Astrocyte of the spinal cord (primary cell): ENCODE measurements at regions not wholly inside any gene's neighbourhood (a gene's known extent, or its start where the extent isn't known, plus 50 kb on each side); places are given as distances from the start of the nearest gene placed in this dataset.

ENCODE experiments used
- DNase-seq: peaks from one replicate; pipeline ENCODE4 v3.0.0; 2011; ENCODE audit warnings: low read depth, low spot score
- H3K4me3 ChIP-seq: 2 replicates; pipeline ENCODE4 v1.5.1; 2011; ENCODE audit warnings: low read depth, mild to moderate bottlenecking, low read length, moderate library complexity
- in situ Hi-C: cut with HindIII; loops from 2 replicates; pipeline ENCODE4 v1.10.0; 2017; ENCODE audit warnings: low sequenced_read_pairs
- TF ChIP-seq, protein P1 (sequence below): IDR thresholded peaks from 2 replicates; pipeline ENCODE4 v1.5.1; 2012; ENCODE audit warnings: low read depth, mild to moderate bottlenecking, low read length, inconsistent platforms

DNA sequence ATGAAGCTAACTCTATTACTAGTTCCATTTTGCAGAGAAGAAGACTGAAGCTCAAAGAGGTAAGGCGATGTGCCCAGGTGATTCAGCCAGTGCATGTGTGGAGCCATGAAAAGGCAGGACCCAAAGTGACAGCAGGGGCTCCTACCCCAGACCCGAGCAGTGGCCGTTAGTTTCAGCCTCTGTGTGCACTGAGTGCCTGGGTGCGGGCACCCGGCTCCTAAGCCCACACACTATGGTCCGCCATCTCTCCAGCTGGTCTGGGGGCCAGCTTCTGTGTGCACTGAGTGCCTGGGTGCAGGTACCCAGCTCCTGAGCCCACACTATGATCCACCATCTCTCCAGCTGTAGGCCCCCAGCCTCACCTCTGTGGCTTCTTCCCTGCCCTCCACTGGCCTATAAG is 123.5 kb upstream of the CST7 start:
- TF ChIP-seq, protein P1, sequence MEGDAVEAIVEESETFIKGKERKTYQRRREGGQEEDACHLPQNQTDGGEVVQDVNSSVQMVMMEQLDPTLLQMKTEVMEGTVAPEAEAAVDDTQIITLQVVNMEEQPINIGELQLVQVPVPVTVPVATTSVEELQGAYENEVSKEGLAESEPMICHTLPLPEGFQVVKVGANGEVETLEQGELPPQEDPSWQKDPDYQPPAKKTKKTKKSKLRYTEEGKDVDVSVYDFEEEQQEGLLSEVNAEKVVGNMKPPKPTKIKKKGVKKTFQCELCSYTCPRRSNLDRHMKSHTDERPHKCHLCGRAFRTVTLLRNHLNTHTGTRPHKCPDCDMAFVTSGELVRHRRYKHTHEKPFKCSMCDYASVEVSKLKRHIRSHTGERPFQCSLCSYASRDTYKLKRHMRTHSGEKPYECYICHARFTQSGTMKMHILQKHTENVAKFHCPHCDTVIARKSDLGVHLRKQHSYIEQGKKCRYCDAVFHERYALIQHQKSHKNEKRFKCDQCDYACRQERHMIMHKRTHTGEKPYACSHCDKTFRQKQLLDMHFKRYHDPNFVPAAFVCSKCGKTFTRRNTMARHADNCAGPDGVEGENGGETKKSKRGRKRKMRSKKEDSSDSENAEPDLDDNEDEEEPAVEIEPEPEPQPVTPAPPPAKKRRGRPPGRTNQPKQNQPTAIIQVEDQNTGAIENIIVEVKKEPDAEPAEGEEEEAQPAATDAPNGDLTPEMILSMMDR, result no peak
- no peak for DNase-seq
- in situ Hi-C loops, result no loop called here
- no peak overlapping the region for H3K4me3 ChIP-seq

DNA sequence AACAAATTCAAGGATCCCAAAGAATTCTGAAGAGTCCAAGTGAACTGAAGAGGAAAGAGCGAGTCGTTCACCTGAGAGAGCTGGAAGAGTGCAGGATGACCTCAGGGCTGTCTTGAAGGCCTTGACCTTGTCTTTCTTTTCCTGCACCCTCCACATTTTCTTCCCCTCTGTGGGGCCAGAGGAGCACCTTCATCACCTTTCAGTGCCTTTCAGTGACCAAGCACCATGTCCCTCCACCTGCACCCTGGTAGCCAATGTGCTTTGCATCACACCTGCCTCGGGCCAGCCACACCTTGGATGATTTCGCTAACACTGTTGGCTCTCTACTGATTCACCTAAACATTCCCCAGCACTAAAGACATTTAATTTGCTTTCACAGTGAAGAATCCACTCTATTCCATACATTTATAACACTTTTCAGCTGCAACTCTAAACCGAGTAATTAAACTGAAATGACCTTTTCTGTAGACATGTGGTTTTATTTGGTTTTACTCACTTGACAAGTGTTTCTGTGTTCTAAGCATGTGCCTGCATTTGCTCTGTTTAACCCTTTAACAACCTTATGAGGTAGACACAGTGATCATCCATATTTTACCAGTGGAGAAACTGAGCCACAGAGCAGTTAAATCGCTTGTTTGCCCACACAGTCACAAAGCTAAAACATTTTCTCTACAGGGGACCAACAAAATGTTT is 121.3 kb upstream of the CST7 start:
- H3K4me3 ChIP-seq, result no peak overlapping the region
- in situ Hi-C loops, result no loop called here
- DNase-seq, result no peak
- TF ChIP-seq, protein P1, result no peak

DNA sequence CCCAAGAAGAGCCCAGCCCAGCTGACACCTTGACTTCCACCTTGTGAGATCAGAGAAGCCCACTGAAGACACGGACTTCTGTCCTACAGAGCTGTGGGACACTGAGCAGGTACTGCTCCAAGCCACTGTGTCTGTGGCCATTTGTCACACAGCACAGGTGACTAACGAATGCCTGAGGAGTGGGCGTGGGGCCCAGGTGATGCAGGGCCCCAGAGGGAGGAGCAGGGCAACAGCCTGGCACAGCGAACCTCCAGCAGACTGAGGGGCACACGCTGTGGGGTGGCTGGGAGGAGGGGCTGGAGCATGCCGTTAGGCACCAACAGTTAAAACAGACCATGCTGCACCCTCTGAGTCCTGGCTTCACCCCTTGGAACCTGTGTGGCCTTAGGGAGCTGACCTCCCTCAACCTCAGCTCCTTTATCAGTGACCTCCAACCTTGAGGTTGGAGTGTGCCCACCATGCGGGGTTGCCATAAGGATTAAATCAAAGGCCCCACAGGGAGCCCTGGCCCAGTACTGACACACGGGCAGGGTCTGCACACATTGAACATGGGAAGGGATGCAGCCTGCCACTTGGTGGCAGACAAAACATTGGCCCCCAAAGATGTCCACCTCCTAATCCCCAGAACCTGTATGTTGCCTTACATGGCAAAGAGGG is 119.9 kb upstream of the CST7 start:
- no peak overlapping the region for H3K4me3 ChIP-seq
- in situ Hi-C loops, result no loop called here
- TF ChIP-seq, protein P1, result no peak
- no peak for DNase-seq

DNA sequence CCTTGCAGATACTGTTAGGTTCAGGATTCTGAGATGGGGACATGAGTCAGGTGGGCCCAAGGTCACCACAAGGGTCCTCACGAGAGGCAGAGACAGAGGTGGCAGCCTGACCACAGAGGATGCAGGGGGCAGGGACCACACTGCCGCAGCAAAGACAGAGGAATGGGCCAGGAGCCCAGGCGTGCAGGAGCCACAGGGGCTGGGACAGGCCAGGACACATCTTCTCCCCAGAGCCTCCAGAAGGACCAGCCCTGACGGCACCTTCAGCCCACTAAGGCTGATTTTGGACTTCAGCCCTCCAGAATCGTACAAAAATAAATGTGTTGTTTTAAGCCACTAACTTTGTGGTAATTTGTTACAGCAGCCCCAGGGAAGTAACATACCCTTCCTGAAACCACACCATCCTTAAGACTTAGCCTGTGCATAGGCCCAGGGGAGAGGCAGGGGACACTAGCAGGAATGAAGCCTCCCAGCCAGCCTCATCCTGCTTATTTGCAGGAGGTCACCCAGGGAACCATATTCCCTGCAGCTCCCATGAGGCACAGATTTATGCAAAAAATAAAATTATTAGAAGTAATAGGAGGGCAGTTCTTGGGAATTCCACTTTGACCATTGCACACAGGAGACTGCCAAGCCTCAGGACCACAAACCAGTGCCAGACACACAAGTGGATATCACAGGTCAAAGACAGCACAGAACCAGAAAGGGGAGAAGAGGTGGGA is 119.3 kb upstream of the CST7 start:
- in situ Hi-C loops, result no loop called here
- H3K4me3 ChIP-seq, result no peak overlapping the region
- DNase-seq, result no peak
- TF ChIP-seq, protein P1, result no peak

DNA sequence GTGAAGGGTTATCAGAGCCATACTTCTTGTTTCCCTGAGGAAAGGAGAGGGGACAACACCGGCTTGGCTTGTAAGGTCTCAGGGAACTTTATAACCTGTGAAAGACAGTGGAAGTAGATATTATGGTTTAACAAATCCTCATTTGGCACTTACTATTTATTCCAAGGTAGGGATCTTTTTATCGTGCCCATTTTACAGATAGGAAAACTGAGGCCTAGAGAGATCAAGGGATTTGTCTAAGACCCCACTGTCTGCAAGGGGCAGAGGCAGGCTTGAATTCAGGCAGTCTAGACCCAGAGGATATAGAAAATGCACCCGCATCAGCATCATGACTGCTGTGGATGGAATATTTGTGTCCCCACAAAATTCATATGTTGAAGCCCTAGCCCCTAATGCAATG is 118.4 kb upstream of the CST7 start:
- no peak overlapping the region for H3K4me3 ChIP-seq
- DNase-seq, result no peak
- in situ Hi-C loops, result no loop called here

DNA sequence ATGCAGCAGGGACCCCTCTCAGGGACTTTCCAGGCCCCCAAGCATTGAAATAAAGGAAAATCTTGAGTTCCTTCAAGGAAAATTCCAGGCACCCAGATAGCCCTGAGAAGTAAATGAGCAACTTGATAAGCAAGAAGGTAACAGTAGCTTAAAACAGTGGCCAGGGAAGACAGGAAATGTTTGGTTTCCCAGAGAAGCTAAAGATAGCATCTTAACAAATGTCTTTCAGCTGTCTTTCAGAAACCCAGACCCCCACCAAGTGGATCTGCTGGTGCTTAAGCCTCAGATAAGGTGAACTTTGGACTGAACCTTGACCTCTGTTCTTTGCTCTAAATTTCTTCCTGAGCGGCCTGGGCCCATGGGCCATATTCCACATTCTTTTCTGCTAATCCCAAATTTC is 117.8 kb upstream of the CST7 start:
- in situ Hi-C loops, result no loop called here
- no peak for DNase-seq
- TF ChIP-seq, protein P1, result no peak
- H3K4me3 ChIP-seq, result no peak overlapping the region

More for the DNA sequence above, 118.4 kb upstream of the CST7 start:
- TF ChIP-seq, protein P1, result no peak
